HCT116 (cell line): ENCODE measurements at regions not wholly inside any gene's neighbourhood (a gene's known extent, or its start where the extent isn't known, plus 50 kb on each side); places are given as distances from the start of the nearest gene placed in this dataset.
A peak's percentile ranks its signal among the peaks of the same experiment; 100 is the strongest.

Source experiments
- ATAC-seq: fragments of 200-7000 bp; cut with Tn5 transposase; 2 replicates; pipeline ENCODE4 v1.9.1; 2020; ENCODE audit warnings: mild to moderate bottlenecking, moderate library complexity
- BruUV-seq: library from RNA; stranded (reverse); fragments of 400-500 nt; replicated peaks from 2 replicates; lab custom pipeline; 2021; lab: Mats Ljungman, UMichigan
- CTCF ChIA-PET: fragments of 300-600 bp; sonication (Branson Sonifier 250); formaldehyde crosslinking; loops from one replicate; lab custom pipeline; 2021; ENCODE audit warnings: antibody characterized with exemption; lab: Charles Lee
- POLR2A ChIA-PET: fragments of 300-600, 350-600 bp; sonication (Branson Sonifier 250); formaldehyde crosslinking; loops from one replicate; lab custom pipeline; 2021; ENCODE audit warnings: antibody characterized with exemption; lab: Charles Lee
- RAD21 ChIA-PET, 2 experiments: fragments of 300-600 bp; sonication (Branson Sonifier 250); formaldehyde crosslinking; loops; one replicate each; lab custom pipeline; 2023; ENCODE audit warnings: low total read pairs in 2 of 2; ENCODE audit not compliant: uncharacterized antibody in 2 of 2, unreplicated experiment in 2 of 2, low non-redundant PET in 1 of 2; lab: Charles Lee
- DNase-seq: peaks from one replicate; pipeline ENCODE4 v3.0.0-alpha.2; 2010; ENCODE audit warnings: low read depth, low spot score
- H2AFZ ChIP-seq: fragments of 200-600 bp; shearing (Covaris generic), sonication (generic); 2 replicates; pipeline ENCODE4 v1.6.1; 2017; ENCODE audit warnings: low read depth, mixed run types, mixed read lengths, antibody characterized with exemption, low read length; ENCODE audit not compliant: poor library complexity, severe bottlenecking
- H3K27ac ChIP-seq: 2 replicates; pipeline ENCODE4 v1.5.1; 2012; ENCODE audit warnings: low read depth, low read length
- H3K27me3 ChIP-seq: fragments of 200-600 bp; sonication (generic); 2 replicates; pipeline ENCODE4 v1.6.1; 2016; ENCODE audit warnings: mixed run types, low read length, mixed read lengths; ENCODE audit not compliant: insufficient read depth
- H3K36me3 ChIP-seq, 2 experiments: fragments of 200-500 bp in 1 of 2; fragments of 200-600 bp in 1 of 2; sonication (Bioruptor generic) in 1 of 2; sonication (generic) in 1 of 2; 2 replicates each; pipeline versions ENCODE4 v1.5.1 to v1.6.1; 2014 to 2016; ENCODE audit warnings: low read length in 2 of 2, inconsistent platforms in 1 of 2, mixed read lengths in 1 of 2, mixed run types in 1 of 2; ENCODE audit not compliant: insufficient read depth in 2 of 2, control insufficient read depth in 1 of 2
- H3K4me1 ChIP-seq, 2 experiments: fragments of 200-600 bp in 1 of 2; sonication (generic) in 1 of 2; 2 replicates each; pipeline versions ENCODE4 v1.5.1 to v1.6.1; 2012 to 2017; ENCODE audit warnings: low read length in 2 of 2, inconsistent platforms in 1 of 2, mild to moderate bottlenecking in 1 of 2, mixed read lengths in 1 of 2, mixed run types in 1 of 2, moderate library complexity in 1 of 2; ENCODE audit not compliant: insufficient read depth in 2 of 2, control insufficient read depth in 1 of 2
- H3K4me2 ChIP-seq: fragments of 200-600 bp; sonication (generic); 2 replicates; pipeline ENCODE4 v1.6.1; 2017; ENCODE audit warnings: mixed run types, low read length, mixed read lengths
- H3K4me3 ChIP-seq, 2 experiments: fragments of 200-600 bp in 1 of 2; sonication (generic) in 1 of 2; replicated peaks in 1 of 2; 2 replicates each; pipeline ENCODE4 v1.5.1; 2011 to 2016; ENCODE audit warnings: low read length in 2 of 2, control low read depth in 1 of 2, low read depth in 1 of 2, mild to moderate bottlenecking in 1 of 2, mixed read lengths in 1 of 2, mixed run types in 1 of 2
- H3K79me2 ChIP-seq: fragments of 200-600 bp; sonication (generic); 2 replicates; pipeline ENCODE4 v1.6.1; 2017; ENCODE audit warnings: mild to moderate bottlenecking, mixed run types, low read length, moderate library complexity, mixed read lengths; ENCODE audit not compliant: insufficient read depth
- H3K9ac ChIP-seq: fragments of 200-600 bp; sonication (generic); 2 replicates; pipeline ENCODE4 v1.6.1; 2016; ENCODE audit warnings: low read length, mixed read lengths
- H3K9me2 ChIP-seq: fragments of 200-600 bp; sonication (generic), shearing (Covaris generic); 2 replicates; pipeline ENCODE4 v1.6.1; 2017; ENCODE audit warnings: mixed run types, mild to moderate bottlenecking, moderate library complexity; ENCODE audit not compliant: insufficient read depth
- H3K9me3 ChIP-seq, 2 experiments: fragments of 200-500 bp in 1 of 2; fragments of 200-600 bp in 1 of 2; sonication (Bioruptor generic) in 1 of 2; sonication (generic) in 1 of 2; 2 replicates each; pipeline ENCODE4 v1.6.1; 2014 to 2017; ENCODE audit warnings: low read length in 2 of 2, mixed read lengths in 2 of 2, inconsistent platforms in 1 of 2, low read depth in 1 of 2, mild to moderate bottlenecking in 1 of 2, mixed run types in 1 of 2, moderate library complexity in 1 of 2; ENCODE audit not compliant: control insufficient read depth in 1 of 2, insufficient read depth in 1 of 2
- H4K20me1 ChIP-seq: fragments of 200-600 bp; sonication (generic), shearing (Covaris generic); 2 replicates; pipeline ENCODE4 v1.6.1; 2017; ENCODE audit warnings: mixed run types, mild to moderate bottlenecking, moderate library complexity; ENCODE audit not compliant: insufficient read depth
- ATF3 ChIP-seq: IDR thresholded peaks from 2 replicates; pipeline ENCODE4 v1.6.1; 2012
- CEBPB ChIP-seq: IDR thresholded peaks from 2 replicates; pipeline ENCODE4 v1.6.1; 2012; ENCODE audit warnings: low read depth
- CTCF ChIP-seq, 3 experiments: fragments of 200-600 bp in 1 of 3; sonication (generic) in 1 of 3; IDR thresholded peaks in 2 of 3; conservative IDR thresholded peaks in 1 of 3; 2 replicates each; pipeline ENCODE4 v1.5.1; 2012 to 2017; ENCODE audit warnings: low read depth in 2 of 3, low read length in 2 of 3, antibody characterized with exemption in 1 of 3, borderline replicate concordance in 1 of 3, control low read depth in 1 of 3, mild to moderate bottlenecking in 1 of 3, mixed read lengths in 1 of 3, mixed run types in 1 of 3, moderate library complexity in 1 of 3; ENCODE audit not compliant: insufficient read depth in 1 of 3
- ELF1 ChIP-seq: IDR thresholded peaks from 2 replicates; pipeline ENCODE4 v1.6.1; 2012; ENCODE audit warnings: low read depth, borderline replicate concordance
- EZH2phosphoT487 ChIP-seq: fragments of 200-600 bp; IDR thresholded peaks from 2 replicates; pipeline ENCODE4 v1.6.1; 2018; ENCODE audit warnings: antibody characterized with exemption, borderline replicate concordance
- FOSL1 ChIP-seq: IDR thresholded peaks from 2 replicates; pipeline ENCODE4 v1.6.1; 2012; ENCODE audit warnings: low read depth
- JUND ChIP-seq: IDR thresholded peaks from 2 replicates; pipeline ENCODE4 v1.6.1; 2012
- REST ChIP-seq: IDR thresholded peaks from 2 replicates; pipeline ENCODE4 v1.6.1; 2012; ENCODE audit warnings: low read depth
- intact Hi-C: fragments of 100-400 bp; cut with micrococcal nuclease; formaldehyde crosslinking; loops from 2 replicates; pipeline ENCODE4 v1.10.0; 2022

GRCh38 chr2:129388870-129389269, 590.6 kb upstream of the RAB6C start (continued):
- TF ChIP-seq CTCF (IDR thresholded peaks at IDR 0.05 in 2 of 3, conservative IDR thresholded peaks at IDR 0.05 in 1 of 3; ENCODE audit: borderline replicate concordance in 1 of 3, insufficient read depth in 1 of 3, low read depth in 2 of 3, low read length in 2 of 3): no peak
- TF ChIP-seq, all 23 proteins: peak for 0

GRCh38 chr2:129393816-129394215, 585.6 kb upstream of the RAB6C start:
- TF ChIP-seq ELF1: no peak
- TF ChIP-seq FOSL1: no peak
- Histone ChIP-seq H3K27me3 (peaks cover 4% of the 10 kb centered on the region; the same call in 1 of the 2 replicates), H3K36me3 (no peaks in the 10 kb centered on the region), H3K9me2 (no peaks in the 10 kb centered on the region), H3K4me3 (no peak overlapping the region), H3K9me3 (no peaks in the 10 kb centered on the region), H2AFZ (no peak overlapping the region), H3K4me1 (no peaks in the 10 kb centered on the region), H4K20me1 (no peaks in the 10 kb centered on the region), H3K79me2 (no peaks in the 10 kb centered on the region), H3K9ac (no peak overlapping the region), H3K27ac (no peak overlapping the region), H3K4me2 (no peak overlapping the region)
- ChIA-PET RAD21 (no interaction called here), POLR2A (no interaction called here), CTCF (no interaction called here)
- intact Hi-C loops: no loop called here
- no peak for ATAC-seq
- no TSS peak for BruUV-seq
- DNase-seq: no peak

- Histone ChIP-seq H3K9me3 (no peaks in the 10 kb centered on the region), H3K27me3 (peaks cover 9% of the 10 kb centered on the region; the same call in 1 of the 2 replicates), H3K4me2 (no peak overlapping the region), H3K9ac (no peak overlapping the region), H3K4me3 (no peak overlapping the region), H3K79me2 (no peaks in the 10 kb centered on the region), H3K4me1 (no peaks in the 10 kb centered on the region), H3K27ac (no peak overlapping the region), H4K20me1 (no peaks in the 10 kb centered on the region), H2AFZ (no peak overlapping the region), H3K36me3 (no peaks in the 10 kb centered on the region), H3K9me2 (no peaks in the 10 kb centered on the region)
- DNase-seq: peak; percentile 16
- ChIA-PET CTCF (no interaction called here), RAD21 (no interaction called here), POLR2A (no interaction called here)
- intact Hi-C loops: loop anchor here (1.0 kb wide), 2 partner anchors 661 to 1075 kb away; no protein-coding TSS in a partner anchor
- ATAC-seq: peak; percentile 90
- BruUV-seq: no TSS peak
- no peak for TF ChIP-seq ATF3
- no peak for TF ChIP-seq EZH2phosphoT487
- no peak for TF ChIP-seq CEBPB
- no peak for TF ChIP-seq REST
- TF ChIP-seq CTCF (IDR thresholded peaks at IDR 0.05 in 2 of 3, conservative IDR thresholded peaks at IDR 0.05 in 1 of 3; ENCODE audit: borderline replicate concordance in 1 of 3, insufficient read depth in 1 of 3, low read depth in 2 of 3, low read length in 2 of 3): peak; percentile 18 to 75 (median 75); a peak in 5 of 6 replicates
- no peak for TF ChIP-seq JUND
- no peak for TF ChIP-seq FOSL1
Observed at GRCh38 chr2:129396980-129397599, 582.4 kb upstream of the RAB6C start.
